Stimulated activated CD4-positive, alpha-beta T cell treated with anti-CD3 and anti-CD28 coated beads, Interleukin-12 subunit alpha, Interleukin-12 subunit beta, amount 100 ng/mL, for 48 hours (primary cell): ENCODE measurements at regions not wholly inside any gene's neighbourhood (a gene's known extent, or its start where the extent isn't known, plus 50 kb on each side); places are given as distances from the start of the nearest gene placed in this dataset.

Experiments used
- DNase-seq, 3 donors: peaks; one replicate each; pipeline ENCODE4 v3.0.0-alpha.2; 2020; ENCODE audit warnings: low read depth in 2 of 3, low spot score in 1 of 3

GRCh38 chr22:47692811-47693210 lies 930.4 kb downstream of the TBC1D22A start:
- no peak for DNase-seq

GRCh38 chr22:47691152-47691895 lies 928.9 kb downstream of the TBC1D22A start:
- DNase-seq = no peak

- no peak for DNase-seq
These were observed 928.1 kb downstream of the TBC1D22A start for GRCh38 chr22:47690586-47690985.

- no peak for DNase-seq
These were observed 927.7 kb downstream of the TBC1D22A start for GRCh38 chr22:47690166-47690565.

- DNase-seq = no peak
These were observed 925.3 kb downstream of the TBC1D22A start for GRCh38 chr22:47687776-47688175.

GRCh38 chr22:47687346-47687655 lies 924.9 kb downstream of the TBC1D22A start:
- no peak for DNase-seq

- no peak for DNase-seq
These were observed 924.3 kb downstream of the TBC1D22A start for GRCh38 chr22:47686594-47687345.

- no peak for DNase-seq
These were observed 919.1 kb downstream of the TBC1D22A start for GRCh38 chr22:47681411-47682165.

GRCh38 chr22:47678636-47679287 lies 916.3 kb downstream of the TBC1D22A start:
- DNase-seq = no peak

GRCh38 chr22:47678048-47678447 lies 915.6 kb downstream of the TBC1D22A start:
- no peak for DNase-seq

GRCh38 chr22:47676685-47677084 lies 914.2 kb downstream of the TBC1D22A start:
- DNase-seq = no peak

GRCh38 chr22:47674600-47674999 lies 912.1 kb downstream of the TBC1D22A start:
- DNase-seq = no peak

GRCh38 chr22:47673557-47673956 lies 911.1 kb downstream of the TBC1D22A start:
- no peak for DNase-seq

GRCh38 chr22:47672526-47672925 lies 910.1 kb downstream of the TBC1D22A start:
- no peak for DNase-seq

- DNase-seq = no peak
These were observed 902.7 kb downstream of the TBC1D22A start for GRCh38 chr22:47665151-47665550.

GRCh38 chr22:47663615-47664605 lies 901.5 kb downstream of the TBC1D22A start:
- no peak for DNase-seq

GRCh38 chr22:47659467-47660223 lies 897.2 kb downstream of the TBC1D22A start:
- no peak for DNase-seq

- DNase-seq = no peak
These were observed 895.7 kb downstream of the TBC1D22A start for GRCh38 chr22:47658182-47658581.

GRCh38 chr22:47657224-47657623 lies 894.8 kb downstream of the TBC1D22A start:
- no peak for DNase-seq

- DNase-seq = no peak
These were observed 894.4 kb downstream of the TBC1D22A start for GRCh38 chr22:47656806-47657205.
